ENCODE measurements at regions not wholly inside any gene's neighbourhood (a gene's known extent, or its start where the extent isn't known, plus 50 kb on each side); places are given as distances from the start of the nearest gene placed in this dataset.
"Not testable (repeated sequence)": the region's sequence is repeated elsewhere in the genome, so short reads cannot be mapped to it uniquely, and the experiment has no call there.

- DNase-seq, result no peak
These were observed 722.3 kb downstream of the PLA2G4A start for GRCh38 chr1:187551061-187551460.

GRCh38 chr1:187563191-187563590, 734.4 kb downstream of the PLA2G4A start:
- DNase-seq, result no peak

- no peak for DNase-seq
These were observed 737.6 kb downstream of the PLA2G4A start for GRCh38 chr1:187566354-187566753.

- no peak for DNase-seq
These were observed 739.3 kb downstream of the PLA2G4A start for GRCh38 chr1:187568067-187568466.

- no peak for DNase-seq
These were observed 741.4 kb downstream of the PLA2G4A start for GRCh38 chr1:187570166-187570565.

DNA sequence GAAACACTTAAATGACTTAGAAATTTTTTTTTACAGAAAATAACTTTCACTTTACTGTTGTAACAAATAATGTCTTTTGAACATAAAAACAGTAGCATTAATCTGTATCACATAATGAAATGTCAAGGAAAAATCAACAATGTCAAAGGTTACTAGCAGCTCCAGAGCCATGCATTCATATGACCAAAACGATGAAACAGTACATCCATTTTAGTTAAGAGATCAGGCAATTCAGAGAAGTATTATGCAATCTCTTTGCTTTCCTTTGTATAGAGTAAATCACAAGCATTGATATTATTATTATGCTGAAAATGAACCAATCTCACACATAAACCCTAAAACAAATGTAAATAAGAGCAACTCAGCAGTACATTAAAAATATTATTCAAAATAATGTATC, 748.9 kb downstream of the PLA2G4A start:
- no peak for DNase-seq

- no peak for DNase-seq
These were observed 760.2 kb downstream of the PLA2G4A start for GRCh38 chr1:187588917-187589316.

GRCh38 chr1:187605736-187606135, 777.0 kb downstream of the PLA2G4A start:
- no peak for DNase-seq

- not testable (repeated sequence) for DNase-seq
These were observed 787.3 kb downstream of the PLA2G4A start for GRCh38 chr1:187615853-187616735.

DNA sequence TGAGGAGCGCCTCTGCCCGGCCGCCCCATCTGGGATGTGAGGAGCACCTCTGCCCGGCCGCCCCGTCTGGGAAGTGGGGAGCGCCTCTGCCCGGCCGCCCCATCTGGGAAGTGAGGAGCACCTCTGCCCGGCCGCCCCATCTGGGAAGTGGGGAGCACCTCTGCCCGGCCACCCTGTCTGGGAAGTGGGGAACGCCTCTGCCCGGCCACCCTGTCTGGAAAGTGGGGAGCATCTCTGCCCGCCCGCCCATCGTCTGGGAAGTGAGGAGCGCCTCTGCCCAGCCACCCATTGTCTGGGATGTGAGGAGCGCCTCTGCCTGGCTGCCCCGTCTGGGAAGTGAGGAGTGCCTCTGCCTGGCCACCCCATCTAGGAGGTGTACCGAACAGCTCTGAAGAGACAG, 788.1 kb downstream of the PLA2G4A start:
- not testable (repeated sequence) for DNase-seq

GRCh38 chr1:187617776-187618175, 789.0 kb downstream of the PLA2G4A start:
- DNase-seq, result no peak

DNA sequence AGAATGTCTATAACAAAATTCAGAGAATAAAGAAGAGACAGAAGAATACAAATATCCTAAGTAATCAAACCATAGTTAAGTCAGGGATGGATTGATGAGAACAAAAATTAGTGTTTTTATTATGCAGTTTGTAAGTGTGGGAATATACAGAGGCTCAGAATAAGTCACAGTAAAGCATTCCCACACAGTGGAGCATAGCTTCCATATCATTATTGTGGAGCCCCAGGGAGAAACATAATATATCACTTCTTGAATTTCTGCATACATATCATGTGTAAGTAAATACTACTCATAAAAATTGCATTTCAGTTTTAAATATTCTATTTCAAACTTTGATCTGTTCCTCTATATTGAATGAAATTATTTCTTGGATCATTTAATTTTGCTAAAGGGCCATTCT, 790.4 kb downstream of the PLA2G4A start:
- DNase-seq, result no peak

DNA sequence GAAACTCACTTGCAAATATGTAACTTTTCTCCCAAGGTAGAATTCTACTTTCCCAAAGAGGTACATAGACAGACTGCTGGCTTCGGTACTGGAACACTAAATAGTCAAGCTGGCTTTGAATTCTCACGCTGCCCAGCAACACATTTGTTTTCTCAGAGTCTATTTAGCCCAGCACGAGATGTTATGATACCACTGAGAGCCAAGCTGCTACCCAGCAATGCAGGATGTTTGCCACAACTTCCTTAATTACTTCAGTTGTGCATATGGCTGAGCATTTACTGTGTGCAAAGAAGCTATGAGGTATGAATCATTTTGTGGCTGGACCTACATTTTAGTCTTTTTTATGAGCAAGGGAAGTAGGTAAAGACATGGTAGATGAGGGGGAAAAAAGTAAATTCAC, 793.2 kb downstream of the PLA2G4A start:
- DNase-seq, result no peak

DNA sequence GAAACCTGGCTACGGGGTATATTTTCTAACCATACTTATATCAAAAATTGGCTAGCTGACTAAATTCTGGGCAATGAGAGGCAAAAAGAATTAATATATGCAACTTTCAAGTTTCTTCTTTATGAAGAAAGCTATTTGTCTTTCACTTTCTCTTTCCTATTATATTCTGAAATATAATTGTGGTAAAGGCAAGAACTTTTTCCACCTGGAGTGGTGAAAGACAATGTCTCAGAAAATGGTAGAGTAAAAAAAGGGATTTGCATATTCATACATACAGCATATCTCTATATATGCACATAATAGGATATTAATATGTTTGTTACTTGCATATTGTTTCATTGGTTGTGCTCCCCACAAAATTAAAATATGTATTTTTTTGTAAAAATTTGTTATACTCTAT, 793.8 kb downstream of the PLA2G4A start:
- DNase-seq, result no peak

DNA sequence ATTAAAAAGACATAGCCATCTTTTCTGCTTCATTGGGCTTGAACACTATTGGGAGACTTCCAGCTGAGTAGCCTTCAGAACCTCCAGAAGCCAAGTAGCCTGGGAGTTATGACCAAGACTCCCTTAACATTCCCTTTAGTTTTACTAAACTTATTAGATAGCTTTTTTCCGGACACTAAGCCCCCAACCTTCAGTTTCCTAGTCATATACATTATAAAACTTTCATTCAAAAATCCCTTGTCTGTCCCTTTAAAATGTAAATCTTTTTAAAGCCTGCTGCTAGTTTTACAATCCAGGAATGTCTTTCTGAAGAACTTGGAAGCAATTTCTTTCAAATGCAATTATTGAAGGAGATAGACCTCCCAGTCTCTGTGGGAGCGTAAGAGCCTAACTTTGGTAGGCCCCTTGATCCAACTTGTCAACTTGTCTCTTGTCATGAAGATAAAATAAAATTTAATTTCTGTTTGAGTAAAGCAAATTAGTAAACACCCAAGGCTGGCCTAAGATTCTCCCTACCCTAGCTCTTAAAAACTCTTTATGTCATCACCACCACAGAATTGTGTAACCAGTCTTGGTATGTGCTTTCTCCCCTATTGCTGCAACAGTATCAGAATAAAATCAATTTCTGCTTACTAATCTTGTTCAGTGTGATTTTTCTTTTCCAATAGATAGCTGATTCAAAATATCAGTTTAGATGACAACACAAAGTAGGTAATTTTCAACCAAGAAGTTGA, 796.2 kb downstream of the PLA2G4A start:
- DNase-seq, result no peak

DNA sequence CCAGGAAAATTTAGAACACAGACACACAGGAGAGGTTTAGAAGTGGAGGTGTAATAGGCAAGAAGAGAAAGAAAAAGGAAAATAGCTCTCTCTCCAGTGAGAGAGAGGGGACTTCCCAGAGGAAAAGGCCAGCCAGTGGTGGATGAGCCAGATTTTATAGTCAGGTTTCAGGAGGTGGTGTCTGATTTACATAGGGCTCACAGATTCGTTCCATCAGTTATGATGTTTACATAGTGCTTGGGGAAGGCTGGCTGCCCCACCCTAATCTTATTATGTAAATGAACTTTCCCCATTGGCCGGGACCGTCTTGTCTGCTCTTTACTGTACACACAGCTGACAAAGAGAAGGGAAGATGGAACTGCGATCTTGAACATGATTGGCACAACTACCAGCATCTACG, 797.3 kb downstream of the PLA2G4A start:
- DNase-seq, result no peak

- DNase-seq, result no peak
These were observed 798.8 kb downstream of the PLA2G4A start for GRCh38 chr1:187627516-187627915.

DNA sequence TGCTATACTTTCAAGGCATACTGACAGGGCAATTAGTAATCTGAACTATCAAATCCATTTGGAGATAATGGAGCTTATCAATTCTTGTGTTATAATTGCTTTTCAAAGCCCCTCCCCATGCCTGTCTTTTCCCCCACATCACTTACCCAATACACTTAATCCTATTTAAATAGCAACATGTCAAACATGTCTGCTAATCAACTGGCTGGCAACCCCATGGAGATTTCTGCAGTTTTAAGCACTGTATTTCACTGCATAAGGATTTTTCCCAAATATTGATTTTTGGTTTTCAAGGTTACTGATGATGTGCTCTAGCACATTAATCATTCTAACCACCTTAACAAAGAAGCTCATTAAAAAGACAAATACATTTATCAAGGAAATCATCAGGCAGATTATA, 800.3 kb downstream of the PLA2G4A start:
- no peak for DNase-seq

GRCh38 chr1:187630653-187631380, 802.1 kb downstream of the PLA2G4A start:
- no peak for DNase-seq

DNA sequence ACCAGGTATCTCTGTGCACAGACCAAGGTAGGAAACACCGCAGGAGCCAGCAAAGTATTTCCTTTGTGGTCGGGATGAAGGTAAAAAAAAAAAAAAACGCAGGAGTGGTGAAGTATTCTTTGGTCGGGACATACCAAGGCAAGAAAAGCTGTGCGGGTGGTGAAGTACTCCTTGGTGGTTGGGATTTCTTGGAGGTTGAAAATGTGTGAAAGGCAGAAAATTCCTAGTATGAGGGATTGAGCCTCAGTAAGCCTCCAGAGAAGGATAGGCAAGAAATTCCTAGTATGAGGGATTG, 802.6 kb downstream of the PLA2G4A start:
- no peak for DNase-seq

DNA sequence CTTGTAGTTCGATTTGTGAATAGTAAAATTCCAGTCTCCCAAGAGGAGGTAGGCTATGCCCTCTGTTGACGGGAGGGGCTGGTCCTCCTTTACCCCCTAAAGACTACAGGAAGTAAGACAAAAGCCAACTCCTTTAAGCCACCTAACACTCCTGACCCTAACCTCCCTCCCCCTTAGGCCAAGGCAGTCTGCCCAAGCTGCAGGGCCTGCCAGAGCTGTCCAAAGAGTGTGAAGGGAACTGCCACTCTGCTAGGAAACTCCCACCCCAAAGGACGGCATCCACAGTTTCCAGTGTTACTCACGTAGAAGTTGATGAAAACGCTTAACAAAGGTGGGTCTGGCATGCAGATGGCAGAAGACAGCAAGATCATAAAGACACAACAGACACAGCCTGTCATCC, 803.2 kb downstream of the PLA2G4A start:
- no peak for DNase-seq

DNA sequence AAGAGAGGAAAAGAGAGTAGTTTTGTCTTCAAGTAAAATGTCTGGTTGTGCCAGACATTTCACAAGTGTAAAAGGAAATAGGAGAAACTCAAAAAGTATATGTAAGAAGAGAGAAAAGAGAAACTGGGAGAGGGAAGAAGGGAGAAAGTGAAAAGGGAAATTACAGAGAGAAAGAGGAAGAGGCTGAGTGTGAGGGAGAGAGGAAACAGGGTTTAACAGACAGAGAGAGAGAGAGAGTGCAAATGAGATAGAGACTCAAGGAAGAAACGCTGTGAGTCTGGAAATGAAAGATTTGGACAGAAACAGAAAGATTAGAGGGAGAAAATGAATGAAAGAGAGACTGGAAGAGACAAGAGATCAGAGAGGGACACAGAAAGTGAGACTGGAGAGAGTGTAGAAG, 806.2 kb downstream of the PLA2G4A start:
- DNase-seq, result no peak

- no peak for DNase-seq
These were observed 810.1 kb downstream of the PLA2G4A start for GRCh38 chr1:187638733-187639434.

Data from activated CD4-positive, CD25-positive, alpha-beta regulatory T cell treated with anti-CD3 and anti-CD28 coated beads, Interleukin-2, amount 50 U/mL, for 72 hours (primary cell).